ENCODE measurements at regions not wholly inside any gene's neighbourhood (a gene's known extent, or its start where the extent isn't known, plus 50 kb on each side); places are given as distances from the start of the nearest gene placed in this dataset.
"Not testable (repeated sequence)": the region's sequence is repeated elsewhere in the genome, so short reads cannot be mapped to it uniquely, and the experiment has no call there.

- Mint-ChIP-seq H3K4me1 (no peaks in the 10 kb centered on the region), H3K27ac (no peak overlapping the region), H3K36me3 (ENCODE audit: low read depth) (no peaks in the 10 kb centered on the region), H3K27me3 (no peaks in the 10 kb centered on the region), H3K4me3 (no peak overlapping the region)
- ATAC-seq (no peak), DNase-seq (no peak)
- H3K9me3 ChIP-seq (ENCODE audit: control insufficient read depth, low read length, poor library complexity, severe bottlenecking): no peaks in the 10 kb centered on the region
Observed at GRCh38 chr5:24141046-24141445, 503.7 kb downstream of the CDH10 start.

GRCh38 chr5:24142341-24142740 lies 502.4 kb downstream of the CDH10 start:
- no peak for ATAC-seq
- no peaks in the 10 kb centered on the region for H3K36me3 Mint-ChIP-seq (ENCODE audit: low read depth)
- H3K4me3 Mint-ChIP-seq: no peak overlapping the region

GRCh38 chr5:24145806-24146205 lies 499.0 kb downstream of the CDH10 start:
- ATAC-seq: no peak
- no peaks in the 10 kb centered on the region for H3K27me3 Mint-ChIP-seq
- H3K36me3 Mint-ChIP-seq (ENCODE audit: low read depth): no peaks in the 10 kb centered on the region
- no peak overlapping the region for H3K4me3 Mint-ChIP-seq
- no peak overlapping the region for H3K27ac Mint-ChIP-seq
- no peaks in the 10 kb centered on the region for H3K4me1 Mint-ChIP-seq
- no peak for DNase-seq
- H3K9me3 ChIP-seq (ENCODE audit: control insufficient read depth, low read length, poor library complexity, severe bottlenecking): no peaks in the 10 kb centered on the region

More at GRCh38 chr5:24142341-24142740, 502.4 kb downstream of the CDH10 start:
- H3K4me1 Mint-ChIP-seq: no peaks in the 10 kb centered on the region
- H3K27ac Mint-ChIP-seq: no peak overlapping the region
- no peak for DNase-seq
- H3K9me3 ChIP-seq (ENCODE audit: control insufficient read depth, low read length, poor library complexity, severe bottlenecking): no peaks in the 10 kb centered on the region
- H3K27me3 Mint-ChIP-seq: no peaks in the 10 kb centered on the region

DNA sequence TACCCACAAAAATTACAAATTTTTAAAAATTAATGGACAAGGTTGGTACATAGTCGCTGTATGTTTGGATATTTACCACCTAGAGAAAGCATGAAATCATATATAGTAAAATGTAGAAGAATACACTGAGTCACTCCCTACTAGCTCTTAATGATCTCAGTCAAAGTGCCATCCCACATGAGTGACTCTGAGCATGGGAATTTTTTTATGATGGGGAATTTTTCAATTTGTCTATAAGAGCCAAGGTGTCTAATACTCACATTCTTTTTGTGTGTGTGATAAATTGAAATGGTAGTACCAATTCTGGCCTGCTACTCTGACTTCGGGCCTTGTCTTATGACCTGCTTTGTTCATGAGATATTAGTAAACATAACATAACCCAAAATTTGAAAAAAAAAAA lies 483.2 kb downstream of the CDH10 start:
- ATAC-seq (no peak), DNase-seq (no peak)
- no peaks in the 10 kb centered on the region for H3K36me3 Mint-ChIP-seq (ENCODE audit: low read depth)
- H3K4me1 Mint-ChIP-seq: no peaks in the 10 kb centered on the region
- no peak overlapping the region for H3K4me3 Mint-ChIP-seq
- no peak overlapping the region for H3K27ac Mint-ChIP-seq
- no peaks in the 10 kb centered on the region for H3K27me3 Mint-ChIP-seq
- H3K9me3 ChIP-seq (ENCODE audit: control insufficient read depth, low read length, poor library complexity, severe bottlenecking): no peaks in the 10 kb centered on the region

DNA sequence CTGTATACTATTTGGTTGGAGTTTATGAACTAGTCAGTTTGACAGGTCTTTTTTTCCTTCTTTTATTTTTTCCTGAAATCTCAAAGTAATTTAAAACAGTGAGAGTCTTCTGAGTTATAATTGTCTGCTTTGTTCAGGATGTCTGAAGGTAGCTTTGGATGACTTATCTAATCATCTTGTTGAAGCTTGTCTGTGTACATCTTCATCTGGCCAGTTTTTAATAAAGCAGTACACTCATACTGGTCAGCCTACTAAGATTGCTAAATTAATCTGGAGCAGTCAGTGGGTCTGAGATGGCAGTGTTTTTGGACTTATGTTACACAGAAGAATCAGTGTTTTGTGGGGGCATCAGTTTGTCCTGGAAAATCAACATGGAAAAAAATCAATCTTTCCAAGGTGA lies 482.4 kb downstream of the CDH10 start:
- Mint-ChIP-seq H3K36me3 (ENCODE audit: low read depth) (no peaks in the 10 kb centered on the region), H3K4me3 (no peak overlapping the region), H3K27me3 (no peaks in the 10 kb centered on the region), H3K27ac (no peak overlapping the region), H3K4me1 (no peaks in the 10 kb centered on the region)
- H3K9me3 ChIP-seq (ENCODE audit: control insufficient read depth, low read length, poor library complexity, severe bottlenecking): no peaks in the 10 kb centered on the region
- no peak for ATAC-seq
- no peak for DNase-seq

DNA sequence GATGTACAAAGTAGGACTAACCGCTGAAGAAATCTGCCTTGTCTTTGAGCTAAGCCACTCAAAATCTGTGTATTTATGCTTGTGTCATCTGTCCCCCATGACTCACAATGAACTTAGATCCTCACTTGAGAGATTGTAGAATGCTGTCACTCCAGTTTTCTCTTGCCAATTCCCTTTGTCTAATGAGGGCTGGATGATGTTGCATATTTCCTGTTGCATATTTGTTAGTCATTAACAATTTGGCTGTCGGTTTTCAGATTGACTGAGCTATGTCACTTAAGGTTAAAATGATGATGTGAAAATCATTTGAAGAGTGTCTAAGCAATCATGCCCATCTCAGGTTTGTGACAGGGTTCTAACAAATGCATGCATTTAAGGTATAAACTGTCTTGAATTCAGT lies 481.7 kb downstream of the CDH10 start:
- Mint-ChIP-seq H3K27ac (no peak overlapping the region), H3K27me3 (no peaks in the 10 kb centered on the region)
- H3K9me3 ChIP-seq (ENCODE audit: control insufficient read depth, low read length, poor library complexity, severe bottlenecking): no peaks in the 10 kb centered on the region

DNA sequence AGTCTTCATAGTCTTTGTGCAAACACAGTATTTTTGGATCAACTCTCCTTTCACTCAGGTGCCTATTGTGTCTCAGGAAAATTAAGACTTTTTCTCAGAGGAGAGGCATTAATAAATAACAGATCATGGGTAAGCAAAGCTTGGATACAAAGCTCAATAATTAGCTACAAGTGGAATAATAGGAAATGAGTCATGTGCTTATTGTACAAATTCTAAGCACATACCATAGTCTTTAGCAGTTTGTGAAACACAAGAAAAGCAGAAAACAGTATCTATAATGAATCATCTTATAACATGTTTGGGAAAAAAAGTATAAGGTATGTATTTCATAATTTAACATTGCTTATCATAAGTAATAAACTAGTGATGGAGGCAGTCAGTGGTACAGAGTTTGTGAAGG lies 477.0 kb downstream of the CDH10 start:
- DNase-seq (no peak), ATAC-seq (no peak)
- Mint-ChIP-seq H3K27me3 (no peaks in the 10 kb centered on the region), H3K4me3 (no peak overlapping the region), H3K36me3 (ENCODE audit: low read depth) (no peaks in the 10 kb centered on the region), H3K27ac (no peak overlapping the region), H3K4me1 (no peaks in the 10 kb centered on the region)
- no peaks in the 10 kb centered on the region for H3K9me3 ChIP-seq (ENCODE audit: control insufficient read depth, low read length, poor library complexity, severe bottlenecking)

More for the DNA sequence above, 481.7 kb downstream of the CDH10 start:
- Mint-ChIP-seq H3K4me3 (no peak overlapping the region), H3K4me1 (no peaks in the 10 kb centered on the region), H3K36me3 (ENCODE audit: low read depth) (no peaks in the 10 kb centered on the region)
- ATAC-seq (no peak), DNase-seq (no peak)

GRCh38 chr5:24170026-24170425 lies 474.8 kb downstream of the CDH10 start:
- Mint-ChIP-seq H3K4me3 (no peak overlapping the region), H3K4me1 (no peaks in the 10 kb centered on the region), H3K36me3 (ENCODE audit: low read depth) (no peaks in the 10 kb centered on the region), H3K27me3 (no peaks in the 10 kb centered on the region), H3K27ac (no peak overlapping the region)
- no peaks in the 10 kb centered on the region for H3K9me3 ChIP-seq (ENCODE audit: control insufficient read depth, low read length, poor library complexity, severe bottlenecking)
- DNase-seq (no peak), ATAC-seq (no peak)

DNA sequence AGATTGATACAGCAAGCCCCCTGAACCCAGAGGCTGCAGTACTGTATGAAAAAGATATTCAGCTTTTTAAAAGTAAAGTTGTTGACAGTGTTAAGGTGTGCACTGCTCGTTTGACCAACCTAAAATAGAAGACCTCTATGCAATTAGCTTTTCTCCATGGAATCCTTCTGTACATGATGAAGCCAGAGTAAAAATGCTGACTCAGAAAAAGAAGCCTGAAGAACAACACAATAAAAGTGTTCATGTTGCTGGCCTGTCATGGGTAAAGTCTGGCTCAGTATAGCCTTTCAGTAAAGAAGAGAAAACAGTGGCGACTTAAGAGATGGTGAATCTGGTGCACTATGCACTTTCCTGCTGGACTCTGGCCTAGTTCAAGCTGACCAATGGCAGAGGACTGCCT lies 473.8 kb downstream of the CDH10 start:
- not testable (repeated sequence) for ATAC-seq, DNase-seq, H3K27ac Mint-ChIP-seq

DNA sequence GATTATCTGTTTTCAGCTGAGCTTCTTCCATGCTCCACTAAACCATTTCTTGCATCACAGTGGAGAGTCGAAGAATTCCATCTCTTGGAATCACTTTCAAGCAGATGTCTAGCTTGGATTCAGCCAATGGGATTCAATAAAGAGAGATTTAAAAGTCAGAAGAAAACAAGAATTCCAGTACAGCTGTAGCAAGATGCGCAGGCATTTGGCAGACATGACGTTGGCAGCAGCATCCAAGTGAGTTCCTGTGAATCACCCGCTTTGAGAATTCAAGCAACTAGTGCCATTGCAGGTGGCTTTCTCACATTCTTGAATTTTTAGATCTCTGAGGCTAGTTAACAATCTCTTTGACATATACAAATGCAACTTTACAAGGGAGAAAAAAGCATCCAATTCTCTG lies 467.0 kb downstream of the CDH10 start:
- Mint-ChIP-seq H3K4me3 (no peak overlapping the region), H3K27ac (no peak overlapping the region), H3K4me1 (no peaks in the 10 kb centered on the region), H3K36me3 (ENCODE audit: low read depth) (no peaks in the 10 kb centered on the region), H3K27me3 (no peaks in the 10 kb centered on the region)
- no peak for ATAC-seq
- DNase-seq: no peak
- H3K9me3 ChIP-seq (ENCODE audit: control insufficient read depth, low read length, poor library complexity, severe bottlenecking): no peaks in the 10 kb centered on the region

More for the DNA sequence above, 473.8 kb downstream of the CDH10 start:
- H3K27me3 Mint-ChIP-seq; H3K9me3 ChIP-seq (ENCODE audit: control insufficient read depth, low read length, poor library complexity, severe bottlenecking); H3K36me3 Mint-ChIP-seq (ENCODE audit: low read depth); H3K4me3 Mint-ChIP-seq; H3K4me1 Mint-ChIP-seq: not testable (repeated sequence)

- no peaks in the 10 kb centered on the region for H3K9me3 ChIP-seq (ENCODE audit: control insufficient read depth, low read length, poor library complexity, severe bottlenecking)
- H3K36me3 Mint-ChIP-seq (ENCODE audit: low read depth): no peaks in the 10 kb centered on the region
- DNase-seq (no peak), ATAC-seq (no peak)
- H3K4me3 Mint-ChIP-seq: no peak overlapping the region
- no peak overlapping the region for H3K27ac Mint-ChIP-seq
- no peaks in the 10 kb centered on the region for H3K27me3 Mint-ChIP-seq
- no peaks in the 10 kb centered on the region for H3K4me1 Mint-ChIP-seq
Observed at GRCh38 chr5:24183981-24184380, 460.8 kb downstream of the CDH10 start.

GRCh38 chr5:24188216-24188925 lies 456.4 kb downstream of the CDH10 start:
- DNase-seq: no peak
- Mint-ChIP-seq H3K27ac (no peak overlapping the region), H3K4me3 (no peak overlapping the region), H3K27me3 (no peaks in the 10 kb centered on the region), H3K4me1 (no peaks in the 10 kb centered on the region), H3K36me3 (ENCODE audit: low read depth) (no peaks in the 10 kb centered on the region)
- ATAC-seq: no peak
- no peaks in the 10 kb centered on the region for H3K9me3 ChIP-seq (ENCODE audit: control insufficient read depth, low read length, poor library complexity, severe bottlenecking)

GRCh38 chr5:24196789-24197188 lies 448.0 kb downstream of the CDH10 start:
- H3K27ac Mint-ChIP-seq: no peak overlapping the region
- no peaks in the 10 kb centered on the region for H3K27me3 Mint-ChIP-seq
- no peak overlapping the region for H3K4me3 Mint-ChIP-seq
- ATAC-seq: no peak
- no peaks in the 10 kb centered on the region for H3K36me3 Mint-ChIP-seq (ENCODE audit: low read depth)
- DNase-seq: no peak
- no peaks in the 10 kb centered on the region for H3K9me3 ChIP-seq (ENCODE audit: control insufficient read depth, low read length, poor library complexity, severe bottlenecking)
- H3K4me1 Mint-ChIP-seq: no peaks in the 10 kb centered on the region

DNA sequence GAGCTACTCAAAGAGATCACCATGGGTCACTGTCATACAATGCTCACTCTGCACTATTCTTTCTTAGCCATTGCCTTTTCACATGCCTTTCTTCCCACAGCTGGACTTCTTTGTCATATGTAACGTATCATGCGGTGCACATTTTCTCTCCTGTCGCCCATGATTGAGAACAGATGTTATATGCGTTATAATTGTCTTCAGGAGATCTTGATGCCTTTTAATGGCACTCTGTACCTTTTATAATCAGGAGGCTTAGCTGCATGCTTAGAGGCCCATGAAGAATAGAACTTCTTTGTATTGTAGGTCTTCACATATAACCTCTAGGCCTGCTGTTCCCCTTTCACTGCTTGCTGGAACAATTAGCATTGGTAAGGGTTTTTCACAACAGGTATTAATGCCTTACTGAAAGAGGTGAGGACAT lies 436.1 kb downstream of the CDH10 start:
- no peak for DNase-seq

More for the DNA sequence above, 436.1 kb downstream of the CDH10 start:
- no peak for ATAC-seq
- Mint-ChIP-seq H3K4me3 (no peak overlapping the region), H3K4me1 (no peaks in the 10 kb centered on the region), H3K27ac (no peak overlapping the region), H3K27me3 (no peaks in the 10 kb centered on the region), H3K36me3 (ENCODE audit: low read depth) (no peaks in the 10 kb centered on the region)
- no peaks in the 10 kb centered on the region for H3K9me3 ChIP-seq (ENCODE audit: control insufficient read depth, low read length, poor library complexity, severe bottlenecking)

Measured in T-helper 17 cell (primary cell).